ENCODE measurements at regions not wholly inside any gene's neighbourhood (a gene's known extent, or its start where the extent isn't known, plus 50 kb on each side); places are given as distances from the start of the nearest gene placed in this dataset.

DNA sequence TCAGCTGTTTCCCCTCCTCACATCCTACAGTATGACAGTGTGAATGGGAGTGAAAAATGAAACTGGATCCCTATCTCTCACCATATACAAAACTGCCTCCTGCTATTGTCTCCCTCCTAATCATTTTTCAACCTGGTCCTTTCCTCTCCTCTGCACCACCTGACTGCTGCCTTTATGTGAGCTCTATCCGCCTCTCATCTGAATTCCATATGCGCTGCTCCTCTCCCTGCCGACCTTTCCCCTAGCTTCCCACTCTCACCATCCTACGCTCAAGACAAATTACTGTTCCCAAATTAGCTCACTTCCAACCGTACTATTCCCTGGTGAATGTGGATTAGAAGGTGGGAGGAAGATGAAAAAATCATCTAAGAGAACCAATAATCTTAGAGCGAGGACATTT, 148.4 kb upstream of the FBXL4 start:
- no peak overlapping the region for H3K4me3 ChIP-seq (ENCODE audit: low read depth, low read length)
- TF ChIP-seq, protein P1, sequence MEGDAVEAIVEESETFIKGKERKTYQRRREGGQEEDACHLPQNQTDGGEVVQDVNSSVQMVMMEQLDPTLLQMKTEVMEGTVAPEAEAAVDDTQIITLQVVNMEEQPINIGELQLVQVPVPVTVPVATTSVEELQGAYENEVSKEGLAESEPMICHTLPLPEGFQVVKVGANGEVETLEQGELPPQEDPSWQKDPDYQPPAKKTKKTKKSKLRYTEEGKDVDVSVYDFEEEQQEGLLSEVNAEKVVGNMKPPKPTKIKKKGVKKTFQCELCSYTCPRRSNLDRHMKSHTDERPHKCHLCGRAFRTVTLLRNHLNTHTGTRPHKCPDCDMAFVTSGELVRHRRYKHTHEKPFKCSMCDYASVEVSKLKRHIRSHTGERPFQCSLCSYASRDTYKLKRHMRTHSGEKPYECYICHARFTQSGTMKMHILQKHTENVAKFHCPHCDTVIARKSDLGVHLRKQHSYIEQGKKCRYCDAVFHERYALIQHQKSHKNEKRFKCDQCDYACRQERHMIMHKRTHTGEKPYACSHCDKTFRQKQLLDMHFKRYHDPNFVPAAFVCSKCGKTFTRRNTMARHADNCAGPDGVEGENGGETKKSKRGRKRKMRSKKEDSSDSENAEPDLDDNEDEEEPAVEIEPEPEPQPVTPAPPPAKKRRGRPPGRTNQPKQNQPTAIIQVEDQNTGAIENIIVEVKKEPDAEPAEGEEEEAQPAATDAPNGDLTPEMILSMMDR (IDR thresholded peaks at IDR 0.05; ENCODE audit: insufficient read depth, low read length, missing control alignments), result no peak
- ChIA-PET CTCF (interaction anchor here (0.8 kb wide), 1 partner anchor 251 kb away, joined by 3 read pairs; no protein-coding TSS in a partner anchor), POLR2A (no interaction called here)
- no peak for DNase-seq (ENCODE audit: low read depth, low spot score)

DNA sequence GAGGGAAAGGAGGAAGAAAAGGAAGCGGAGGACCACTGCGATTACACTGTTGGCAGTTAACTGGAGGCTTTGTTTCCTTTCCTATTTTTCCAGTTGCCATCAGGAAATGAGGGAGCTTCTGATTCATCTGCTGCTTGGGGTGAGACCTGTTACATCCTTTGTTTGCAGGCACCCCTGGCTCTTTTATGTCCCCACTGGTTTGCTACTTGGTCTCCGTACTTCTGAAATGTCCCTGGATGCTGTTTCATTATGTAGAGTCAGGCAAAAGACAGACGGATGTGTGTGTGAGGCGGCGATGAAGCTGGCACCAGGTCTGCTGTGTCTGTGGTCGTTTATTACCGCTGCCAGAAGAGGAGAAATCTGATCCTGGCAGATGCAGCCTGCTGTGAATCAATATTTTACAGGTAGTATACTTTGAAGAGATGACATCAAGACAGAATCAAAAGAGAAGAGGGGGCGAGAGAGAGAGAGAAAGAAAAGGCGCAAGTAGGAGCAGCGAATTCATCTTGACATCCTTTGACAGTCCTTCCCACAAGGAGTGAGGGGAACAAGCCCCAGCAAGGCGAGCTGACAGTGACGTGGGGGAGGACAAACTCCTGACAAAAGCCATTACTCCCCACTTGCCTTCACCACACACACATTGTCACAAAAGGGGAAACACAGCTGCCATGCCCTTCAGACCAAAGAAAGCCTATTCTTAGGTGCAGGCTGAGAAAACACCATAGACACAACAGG, 145.9 kb upstream of the FBXL4 start:
- CTCF ChIA-PET, result no interaction called here
- no peak overlapping the region for H3K4me3 ChIP-seq (ENCODE audit: low read depth, low read length)
- TF ChIP-seq, protein P1 (IDR thresholded peaks at IDR 0.05; ENCODE audit: insufficient read depth, low read length, missing control alignments), result no peak
- no peak for DNase-seq (ENCODE audit: low read depth, low spot score)
- POLR2A ChIA-PET, result no interaction called here

GRCh38 chr6:99092461-99092860, 144.7 kb upstream of the FBXL4 start:
- TF ChIP-seq, protein P1 (IDR thresholded peaks at IDR 0.05; ENCODE audit: insufficient read depth, low read length, missing control alignments), result no peak
- ChIA-PET POLR2A (no interaction called here), CTCF (no interaction called here)
- no peak overlapping the region for H3K4me3 ChIP-seq (ENCODE audit: low read depth, low read length)
- no peak for DNase-seq (ENCODE audit: low read depth, low spot score)

GRCh38 chr6:99091985-99092384, 144.2 kb upstream of the FBXL4 start:
- POLR2A ChIA-PET, result no interaction called here

DNA sequence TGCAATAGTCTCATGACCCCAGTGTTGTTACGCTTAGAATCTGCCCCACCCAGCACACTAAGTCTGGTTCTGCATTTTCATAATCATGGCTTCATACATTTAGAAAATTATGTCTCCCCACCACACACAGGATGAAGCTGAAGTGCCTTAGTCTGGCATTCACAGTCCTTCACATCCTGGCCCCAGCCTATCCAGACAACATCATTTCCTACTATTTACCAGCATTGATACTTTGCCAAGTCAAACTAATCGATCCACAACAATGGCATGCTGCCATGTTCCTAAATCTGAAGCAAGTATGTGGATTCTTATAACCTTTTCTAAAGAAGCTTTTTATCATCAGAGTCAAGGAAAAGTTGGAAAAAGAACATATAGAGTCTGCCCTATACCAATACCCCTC, 132.4 kb upstream of the FBXL4 start:
- POLR2A ChIA-PET, result no interaction called here

More at GRCh38 chr6:99091985-99092384, 144.2 kb upstream of the FBXL4 start:
- CTCF ChIA-PET, result no interaction called here
- no peak overlapping the region for H3K4me3 ChIP-seq (ENCODE audit: low read depth, low read length)
- no peak for DNase-seq (ENCODE audit: low read depth, low spot score)
- TF ChIP-seq, protein P1 (IDR thresholded peaks at IDR 0.05; ENCODE audit: insufficient read depth, low read length, missing control alignments), result no peak

GRCh38 chr6:99079058-99079457, 131.3 kb upstream of the FBXL4 start:
- CTCF ChIA-PET, result no interaction called here
- TF ChIP-seq, protein P1 (IDR thresholded peaks at IDR 0.05; ENCODE audit: insufficient read depth, low read length, missing control alignments), result no peak
- no peak overlapping the region for H3K4me3 ChIP-seq (ENCODE audit: low read depth, low read length)
- DNase-seq (ENCODE audit: low read depth, low spot score), result no peak
- POLR2A ChIA-PET, result no interaction called here

More for the DNA sequence above, 132.4 kb upstream of the FBXL4 start:
- CTCF ChIA-PET, result no interaction called here
- no peak overlapping the region for H3K4me3 ChIP-seq (ENCODE audit: low read depth, low read length)
- TF ChIP-seq, protein P1 (IDR thresholded peaks at IDR 0.05; ENCODE audit: insufficient read depth, low read length, missing control alignments), result no peak
- DNase-seq (ENCODE audit: low read depth, low spot score), result no peak
